ENCODE measurements at regions not wholly inside any gene's neighbourhood (a gene's known extent, or its start where the extent isn't known, plus 50 kb on each side); places are given as distances from the start of the nearest gene placed in this dataset.

DNA sequence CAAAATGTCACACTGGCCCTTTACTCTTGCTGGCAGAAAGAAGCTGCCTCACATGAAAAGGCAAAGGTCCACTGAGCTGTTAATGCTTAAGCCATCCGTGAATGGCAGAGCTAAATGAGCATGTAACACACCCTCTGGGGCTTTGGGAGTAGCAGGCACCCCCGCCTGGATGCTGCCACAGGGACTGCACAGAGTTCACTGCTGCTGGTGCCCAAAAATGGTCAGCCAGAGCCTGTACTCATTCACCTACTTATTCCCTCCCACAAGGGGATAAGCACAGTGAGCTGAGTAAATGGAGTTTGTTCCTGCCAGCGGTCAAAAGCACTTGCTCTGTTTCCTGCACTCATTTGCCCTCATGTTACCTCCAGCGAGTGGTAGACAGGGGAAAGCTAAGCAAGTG is 374.0 kb upstream of the STEAP1 start:
- Mint-ChIP-seq H3K4me1 (ENCODE audit: insufficient read depth, unreplicated experiment) (no peaks in the 10 kb centered on the region), H3K27ac (ENCODE audit: low read depth, unreplicated experiment) (no peak overlapping the region), H3K4me3 (ENCODE audit: unreplicated experiment) (no peak overlapping the region), H3K9me3 (ENCODE audit: unreplicated experiment) (no peaks in the 10 kb centered on the region), H3K36me3 (ENCODE audit: insufficient read depth, unreplicated experiment) (no peaks in the 10 kb centered on the region), H3K27me3 (ENCODE audit: insufficient read depth, unreplicated experiment) (peaks cover 40% of the 10 kb centered on the region)
- BruUV-seq (replicated peaks), result no TSS peak
- TF ChIP-seq, protein P1, sequence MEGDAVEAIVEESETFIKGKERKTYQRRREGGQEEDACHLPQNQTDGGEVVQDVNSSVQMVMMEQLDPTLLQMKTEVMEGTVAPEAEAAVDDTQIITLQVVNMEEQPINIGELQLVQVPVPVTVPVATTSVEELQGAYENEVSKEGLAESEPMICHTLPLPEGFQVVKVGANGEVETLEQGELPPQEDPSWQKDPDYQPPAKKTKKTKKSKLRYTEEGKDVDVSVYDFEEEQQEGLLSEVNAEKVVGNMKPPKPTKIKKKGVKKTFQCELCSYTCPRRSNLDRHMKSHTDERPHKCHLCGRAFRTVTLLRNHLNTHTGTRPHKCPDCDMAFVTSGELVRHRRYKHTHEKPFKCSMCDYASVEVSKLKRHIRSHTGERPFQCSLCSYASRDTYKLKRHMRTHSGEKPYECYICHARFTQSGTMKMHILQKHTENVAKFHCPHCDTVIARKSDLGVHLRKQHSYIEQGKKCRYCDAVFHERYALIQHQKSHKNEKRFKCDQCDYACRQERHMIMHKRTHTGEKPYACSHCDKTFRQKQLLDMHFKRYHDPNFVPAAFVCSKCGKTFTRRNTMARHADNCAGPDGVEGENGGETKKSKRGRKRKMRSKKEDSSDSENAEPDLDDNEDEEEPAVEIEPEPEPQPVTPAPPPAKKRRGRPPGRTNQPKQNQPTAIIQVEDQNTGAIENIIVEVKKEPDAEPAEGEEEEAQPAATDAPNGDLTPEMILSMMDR (IDR thresholded peaks at IDR 0.05; ENCODE audit: unreplicated experiment), result no peak
- POLR2A ChIA-PET, result no interaction called here
- CTCF ChIA-PET, result no interaction called here
- no peak for DNase-seq (ENCODE audit: unreplicated experiment)
- intact Hi-C loops (cut with micrococcal nuclease), result no loop called here

DNA sequence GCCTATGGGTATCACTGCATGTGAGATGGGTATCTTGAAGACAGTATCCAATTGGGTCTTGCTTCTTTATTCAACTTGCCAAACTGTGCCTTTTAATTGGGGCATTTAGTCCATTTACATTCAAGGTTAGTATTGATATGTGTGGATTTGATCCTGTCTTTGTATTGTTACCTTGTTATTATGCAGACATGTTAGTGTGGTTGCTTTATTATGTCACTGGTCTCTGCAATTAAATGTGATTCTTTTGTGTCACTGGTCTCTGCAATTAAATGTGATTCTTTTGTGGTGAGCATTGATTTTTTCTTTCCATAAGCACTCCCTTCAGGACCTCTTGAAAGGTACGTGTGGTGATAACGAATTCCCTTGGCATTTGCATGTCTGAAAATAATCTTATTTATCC is 357.8 kb upstream of the STEAP1 start:
- TF ChIP-seq, protein P1 (IDR thresholded peaks at IDR 0.05; ENCODE audit: unreplicated experiment), result no peak
- Mint-ChIP-seq H3K4me3 (ENCODE audit: unreplicated experiment) (no peak overlapping the region), H3K27me3 (ENCODE audit: insufficient read depth, unreplicated experiment) (no peaks in the 10 kb centered on the region), H3K36me3 (ENCODE audit: insufficient read depth, unreplicated experiment) (no peaks in the 10 kb centered on the region), H3K27ac (ENCODE audit: low read depth, unreplicated experiment) (no peak overlapping the region), H3K4me1 (ENCODE audit: insufficient read depth, unreplicated experiment) (no peaks in the 10 kb centered on the region), H3K9me3 (ENCODE audit: unreplicated experiment) (no peaks in the 10 kb centered on the region)
- BruUV-seq (replicated peaks), result no TSS peak
- no peak for DNase-seq (ENCODE audit: unreplicated experiment)
- POLR2A ChIA-PET, result no interaction called here
- CTCF ChIA-PET, result no interaction called here
- intact Hi-C loops (cut with micrococcal nuclease), result no loop called here

DNA sequence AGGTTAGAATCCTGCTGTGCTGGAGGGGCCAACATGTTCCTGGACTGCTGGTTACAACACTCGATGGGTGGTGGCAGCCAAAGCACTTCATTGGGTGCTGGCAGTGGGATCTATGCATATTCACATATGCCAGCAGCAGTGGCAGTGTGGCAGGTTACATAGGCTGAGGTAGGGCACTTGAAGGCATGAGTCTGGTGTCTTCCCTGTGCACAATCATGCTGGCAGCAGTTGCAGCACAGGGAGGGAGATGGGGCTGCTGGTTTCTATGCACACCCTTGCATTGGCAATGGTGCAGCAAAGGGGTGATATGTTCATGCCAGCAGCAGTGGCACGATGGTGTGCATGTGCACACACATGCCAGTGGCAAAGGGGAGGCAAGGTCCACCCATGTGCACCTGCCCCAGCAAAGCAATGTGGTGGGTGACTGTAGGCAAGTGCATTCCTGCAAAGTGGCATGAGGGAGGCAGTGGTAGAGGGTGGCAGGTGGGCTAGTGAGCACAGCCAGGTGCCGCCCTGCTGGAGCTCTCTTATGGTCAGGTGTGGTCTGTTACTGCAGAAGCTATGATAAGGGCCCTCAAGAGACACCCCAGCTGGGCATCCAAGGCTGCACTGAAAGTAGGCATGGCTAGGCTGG is 356.2 kb upstream of the STEAP1 start:
- Mint-ChIP-seq H3K36me3 (ENCODE audit: insufficient read depth, unreplicated experiment) (no peaks in the 10 kb centered on the region), H3K4me1 (ENCODE audit: insufficient read depth, unreplicated experiment) (no peaks in the 10 kb centered on the region), H3K4me3 (ENCODE audit: unreplicated experiment) (no peak overlapping the region), H3K27ac (ENCODE audit: low read depth, unreplicated experiment) (no peak overlapping the region), H3K27me3 (ENCODE audit: insufficient read depth, unreplicated experiment) (no peaks in the 10 kb centered on the region), H3K9me3 (ENCODE audit: unreplicated experiment) (peaks cover under 1% of the 10 kb centered on the region)
- BruUV-seq (replicated peaks), result no TSS peak
- POLR2A ChIA-PET, result no interaction called here
- TF ChIP-seq, protein P1 (IDR thresholded peaks at IDR 0.05; ENCODE audit: unreplicated experiment), result no peak
- CTCF ChIA-PET, result no interaction called here
- intact Hi-C loops (cut with micrococcal nuclease), result no loop called here
- DNase-seq (ENCODE audit: unreplicated experiment), result no peak

DNA sequence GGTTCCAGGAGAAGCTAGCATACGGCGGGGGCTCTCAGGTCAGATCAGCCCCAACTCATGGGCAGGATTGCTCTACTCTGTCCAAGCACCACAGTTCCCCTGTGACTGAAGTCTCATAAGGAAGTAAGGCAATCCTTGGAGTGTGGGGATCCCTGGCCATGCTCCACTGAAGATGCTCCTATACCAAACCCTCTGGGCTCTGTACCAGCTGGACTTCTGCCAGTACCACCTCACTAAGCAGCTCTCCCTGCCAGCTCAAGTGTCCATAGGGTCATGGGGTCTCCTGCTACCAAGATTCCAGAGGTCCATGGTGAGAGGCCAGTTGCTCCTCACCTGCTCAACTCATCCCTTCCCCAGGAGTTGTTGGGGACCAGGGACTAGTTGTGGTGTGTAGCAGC is 355.7 kb upstream of the STEAP1 start:
- Mint-ChIP-seq H3K9me3 (ENCODE audit: unreplicated experiment) (peaks cover 6% of the 10 kb centered on the region), H3K4me3 (ENCODE audit: unreplicated experiment) (no peak overlapping the region), H3K36me3 (ENCODE audit: insufficient read depth, unreplicated experiment) (no peaks in the 10 kb centered on the region), H3K27me3 (ENCODE audit: insufficient read depth, unreplicated experiment) (no peaks in the 10 kb centered on the region), H3K4me1 (ENCODE audit: insufficient read depth, unreplicated experiment) (no peaks in the 10 kb centered on the region), H3K27ac (ENCODE audit: low read depth, unreplicated experiment) (no peak overlapping the region)
- intact Hi-C loops (cut with micrococcal nuclease), result no loop called here
- BruUV-seq (replicated peaks), result no TSS peak
- ChIA-PET POLR2A (no interaction called here), CTCF (no interaction called here)
- TF ChIP-seq, protein P1 (IDR thresholded peaks at IDR 0.05; ENCODE audit: unreplicated experiment), result no peak
- DNase-seq (ENCODE audit: unreplicated experiment), result no peak
